SIG-M5 treated with dmso at 0.1 percent for 504 hours (cell line): ENCODE measurements at regions not wholly inside any gene's neighbourhood (a gene's known extent, or its start where the extent isn't known, plus 50 kb on each side); places are given as distances from the start of the nearest gene placed in this dataset.

Experiments used
- DNase-seq: peaks from one replicate; lab custom pipeline; 2025; ENCODE audit not compliant: unreplicated experiment; lab: John Stamatoyannopoulos, UW

- DNase-seq: no peak
Observed at GRCh38 chr10:83164156-83164555, 975.2 kb upstream of the GHITM start.

- no peak for DNase-seq
Observed at GRCh38 chr10:83165265-83165664, 974.0 kb upstream of the GHITM start.

GRCh38 chr10:83166344-83166743, 973.0 kb upstream of the GHITM start:
- DNase-seq: peak; percentile 2

- DNase-seq: no peak
Observed at GRCh38 chr10:83167081-83167480, 972.2 kb upstream of the GHITM start.

GRCh38 chr10:83176901-83177300, 962.4 kb upstream of the GHITM start:
- no peak for DNase-seq

GRCh38 chr10:83178526-83178925, 960.8 kb upstream of the GHITM start:
- DNase-seq: no peak

- DNase-seq: no peak
Observed at GRCh38 chr10:83179371-83179770, 959.9 kb upstream of the GHITM start.

- no peak for DNase-seq
Observed at GRCh38 chr10:83182076-83182475, 957.2 kb upstream of the GHITM start.

GRCh38 chr10:83184641-83185040, 954.7 kb upstream of the GHITM start:
- no peak for DNase-seq

- no peak for DNase-seq
Observed at GRCh38 chr10:83190614-83191013, 948.7 kb upstream of the GHITM start.

GRCh38 chr10:83193026-83193425, 946.3 kb upstream of the GHITM start:
- DNase-seq: no peak

- DNase-seq: no peak
Observed at GRCh38 chr10:83195021-83195420, 944.3 kb upstream of the GHITM start.

GRCh38 chr10:83199374-83199773, 939.9 kb upstream of the GHITM start:
- DNase-seq: no peak

GRCh38 chr10:83205861-83206260, 933.4 kb upstream of the GHITM start:
- DNase-seq: no peak

GRCh38 chr10:83212632-83213334, 926.5 kb upstream of the GHITM start:
- no peak for DNase-seq

GRCh38 chr10:83214136-83214535, 925.2 kb upstream of the GHITM start:
- DNase-seq: no peak

- DNase-seq: no peak
Observed at GRCh38 chr10:83218205-83218604, 921.1 kb upstream of the GHITM start.

- no peak for DNase-seq
Observed at GRCh38 chr10:83222300-83222699, 917.0 kb upstream of the GHITM start.

- DNase-seq: no peak
Observed at GRCh38 chr10:83222832-83223742, 916.2 kb upstream of the GHITM start.

- peak; percentile 8 for DNase-seq
Observed at GRCh38 chr10:83225781-83226180, 913.5 kb upstream of the GHITM start.

GRCh38 chr10:83229991-83230390, 909.3 kb upstream of the GHITM start:
- DNase-seq: no peak

- DNase-seq: no peak
Observed at GRCh38 chr10:83233691-83234090, 905.6 kb upstream of the GHITM start.
